Osteoblast (primary cell): ENCODE measurements at regions not wholly inside any gene's neighbourhood (a gene's known extent, or its start where the extent isn't known, plus 50 kb on each side); places are given as distances from the start of the nearest gene placed in this dataset.

ENCODE experiments used
- DNase-seq: peaks from one replicate; pipeline ENCODE4 v3.0.0; 2011; ENCODE audit warnings: low spot score, mixed read lengths; ENCODE audit not compliant: insufficient read length; ENCODE audit errors: missing footprints
- H2AFZ ChIP-seq: 2 replicates; pipeline ENCODE4 v1.6.0; 2011; ENCODE audit warnings: mild to moderate bottlenecking, low read length
- H3K27ac ChIP-seq: 2 replicates; pipeline ENCODE4 v1.5.1; 2011; ENCODE audit warnings: mild to moderate bottlenecking, low read depth, low read length, moderate library complexity
- H3K27me3 ChIP-seq: 2 replicates; pipeline ENCODE4 v1.6.0; 2012; ENCODE audit warnings: mild to moderate bottlenecking, control low read depth, inconsistent platforms, low read length, moderate library complexity; ENCODE audit not compliant: insufficient read depth
- H3K36me3 ChIP-seq: 2 replicates; pipeline ENCODE4 v1.5.1; 2011; ENCODE audit warnings: mild to moderate bottlenecking, low read length, control low read depth, moderate library complexity; ENCODE audit not compliant: insufficient read depth
- H3K4me1 ChIP-seq: 2 replicates; pipeline ENCODE4 v1.5.1; 2011; ENCODE audit warnings: mild to moderate bottlenecking, low read length, control low read depth, moderate library complexity; ENCODE audit not compliant: insufficient read depth
- H3K4me2 ChIP-seq: 2 replicates; pipeline ENCODE4 v1.6.0; 2011; ENCODE audit warnings: mild to moderate bottlenecking, low read length; ENCODE audit not compliant: insufficient read depth
- H3K4me3 ChIP-seq: fragments of 200-600 bp; sonication (generic); 3 replicates; pipeline ENCODE4 v1.5.1; 2012; ENCODE audit warnings: mild to moderate bottlenecking, low read length, inconsistent platforms; ENCODE audit not compliant: insufficient read depth
- H3K79me2 ChIP-seq: 2 replicates; pipeline ENCODE4 v1.6.0; 2012; ENCODE audit warnings: mild to moderate bottlenecking, low read length, control low read depth, inconsistent platforms; ENCODE audit not compliant: insufficient read depth
- H3K9me3 ChIP-seq: 2 replicates; pipeline ENCODE4 v1.5.1; 2011; ENCODE audit warnings: low read depth, low read length, control low read depth
- H4K20me1 ChIP-seq: 2 replicates; pipeline ENCODE4 v1.6.0; 2012; ENCODE audit warnings: mild to moderate bottlenecking, low read length, control low read depth; ENCODE audit not compliant: insufficient read depth
- TF ChIP-seq, protein P1 (sequence below): IDR thresholded peaks from 2 replicates; pipeline ENCODE4 v1.5.1; 2011; ENCODE audit warnings: mild to moderate bottlenecking, low read depth, low read length, moderate library complexity; ENCODE audit errors: extremely low read depth

DNA sequence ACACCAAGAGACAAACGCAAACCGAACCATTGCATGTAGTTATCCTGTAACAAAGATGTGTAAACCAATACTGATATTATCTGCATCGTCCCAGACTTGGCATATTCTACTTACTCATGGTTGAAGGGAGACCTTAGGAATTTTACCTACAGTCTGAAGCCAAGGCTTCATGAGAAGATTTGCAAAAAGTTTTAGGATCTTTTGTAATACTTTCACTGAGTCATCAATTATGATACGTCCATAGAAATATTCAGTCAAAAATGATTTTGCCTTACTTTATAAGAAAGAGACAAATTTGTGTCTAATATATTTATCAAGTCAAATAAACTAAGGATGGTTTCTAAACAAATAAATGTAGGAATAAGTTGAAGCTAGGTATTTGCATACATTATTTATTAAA lies 1176.1 kb upstream of the ADGRL2 start:
- Histone ChIP-seq H3K9me3 (no peaks in the 10 kb centered on the region), H3K4me3 (no peak overlapping the region), H3K27ac (no peak overlapping the region), H3K4me1 (no peaks in the 10 kb centered on the region), H3K79me2 (no peaks in the 10 kb centered on the region), H3K36me3 (no peaks in the 10 kb centered on the region), H3K4me2 (no peak overlapping the region), H2AFZ (no peak overlapping the region), H4K20me1 (no peaks in the 10 kb centered on the region), H3K27me3 (no peaks in the 10 kb centered on the region)
- TF ChIP-seq, protein P1, sequence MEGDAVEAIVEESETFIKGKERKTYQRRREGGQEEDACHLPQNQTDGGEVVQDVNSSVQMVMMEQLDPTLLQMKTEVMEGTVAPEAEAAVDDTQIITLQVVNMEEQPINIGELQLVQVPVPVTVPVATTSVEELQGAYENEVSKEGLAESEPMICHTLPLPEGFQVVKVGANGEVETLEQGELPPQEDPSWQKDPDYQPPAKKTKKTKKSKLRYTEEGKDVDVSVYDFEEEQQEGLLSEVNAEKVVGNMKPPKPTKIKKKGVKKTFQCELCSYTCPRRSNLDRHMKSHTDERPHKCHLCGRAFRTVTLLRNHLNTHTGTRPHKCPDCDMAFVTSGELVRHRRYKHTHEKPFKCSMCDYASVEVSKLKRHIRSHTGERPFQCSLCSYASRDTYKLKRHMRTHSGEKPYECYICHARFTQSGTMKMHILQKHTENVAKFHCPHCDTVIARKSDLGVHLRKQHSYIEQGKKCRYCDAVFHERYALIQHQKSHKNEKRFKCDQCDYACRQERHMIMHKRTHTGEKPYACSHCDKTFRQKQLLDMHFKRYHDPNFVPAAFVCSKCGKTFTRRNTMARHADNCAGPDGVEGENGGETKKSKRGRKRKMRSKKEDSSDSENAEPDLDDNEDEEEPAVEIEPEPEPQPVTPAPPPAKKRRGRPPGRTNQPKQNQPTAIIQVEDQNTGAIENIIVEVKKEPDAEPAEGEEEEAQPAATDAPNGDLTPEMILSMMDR: no peak
- no peak for DNase-seq

DNA sequence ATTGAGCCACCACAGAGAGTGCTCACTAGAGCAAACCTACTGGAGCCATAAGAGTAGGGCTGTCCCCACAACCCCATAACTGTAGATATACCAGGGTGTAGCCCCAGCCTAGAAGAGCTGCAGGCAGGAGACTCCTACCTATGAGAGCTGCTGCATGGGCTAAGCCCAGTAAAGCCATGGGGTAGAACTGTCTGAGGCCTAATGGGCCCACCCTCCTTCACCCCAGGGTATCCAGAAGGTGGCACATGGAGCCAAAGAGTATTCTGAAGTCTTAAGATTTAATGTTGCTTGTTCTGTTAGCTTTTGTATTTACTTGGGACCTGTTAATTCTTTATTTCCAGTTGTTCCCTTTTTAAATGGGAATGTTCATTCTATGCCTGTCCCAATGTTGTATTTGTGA lies 1193.7 kb upstream of the ADGRL2 start:
- no peak for DNase-seq
- H3K79me2 ChIP-seq: no peaks in the 10 kb centered on the region
- no peak overlapping the region for H2AFZ ChIP-seq
- no peaks in the 10 kb centered on the region for H3K9me3 ChIP-seq
- no peaks in the 10 kb centered on the region for H3K36me3 ChIP-seq
- no peaks in the 10 kb centered on the region for H3K27me3 ChIP-seq
- no peaks in the 10 kb centered on the region for H4K20me1 ChIP-seq
- TF ChIP-seq, protein P1: no peak
- no peak overlapping the region for H3K27ac ChIP-seq
- no peak overlapping the region for H3K4me3 ChIP-seq
- no peak overlapping the region for H3K4me2 ChIP-seq
- no peaks in the 10 kb centered on the region for H3K4me1 ChIP-seq

DNA sequence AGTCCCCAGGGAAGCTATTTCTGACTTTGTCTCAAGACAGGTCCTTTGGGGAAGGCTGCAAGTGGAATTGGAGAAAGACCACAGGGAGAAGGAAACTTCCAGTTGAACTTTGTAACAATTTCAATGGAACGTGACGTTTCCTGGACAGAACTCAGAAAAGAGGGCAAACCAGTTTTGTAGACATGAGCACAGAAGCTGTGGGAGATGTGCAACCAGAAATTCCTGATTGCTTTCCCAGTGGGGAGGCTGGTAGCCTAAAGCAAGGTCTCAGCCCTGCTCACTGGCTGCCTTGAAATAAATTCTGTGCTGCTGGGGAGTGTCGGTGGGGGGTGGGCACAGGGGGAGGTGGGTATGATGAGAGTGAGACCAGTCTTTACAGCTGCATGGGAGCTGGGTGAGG lies 1206.7 kb upstream of the ADGRL2 start:
- Histone ChIP-seq H3K4me3 (no peak overlapping the region), H3K4me2 (no peak overlapping the region), H4K20me1 (no peaks in the 10 kb centered on the region), H3K27me3 (no peaks in the 10 kb centered on the region), H3K79me2 (no peaks in the 10 kb centered on the region), H3K9me3 (no peaks in the 10 kb centered on the region), H3K4me1 (no peaks in the 10 kb centered on the region), H3K36me3 (no peaks in the 10 kb centered on the region), H2AFZ (no peak overlapping the region), H3K27ac (no peak overlapping the region)
- TF ChIP-seq, protein P1: no peak
- DNase-seq: no peak

DNA sequence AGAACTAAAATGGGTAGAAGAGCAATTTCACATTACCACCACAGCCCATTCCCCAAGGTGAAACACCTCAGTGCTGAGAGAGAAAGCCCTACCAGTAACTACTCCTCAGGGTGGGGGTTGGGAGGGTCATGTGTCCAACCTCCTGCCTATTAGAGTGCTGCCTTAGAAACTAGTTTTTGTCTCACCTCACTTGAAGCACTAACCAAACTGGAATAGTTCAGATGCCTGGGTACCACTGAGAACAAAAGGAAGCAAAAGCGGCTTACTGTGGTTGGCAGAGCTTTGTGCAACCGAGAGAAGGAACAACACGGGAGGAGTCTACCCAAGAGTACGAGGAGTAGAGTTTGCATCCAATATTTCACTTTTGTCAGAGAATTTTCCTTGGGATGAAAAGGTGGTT lies 1207.5 kb upstream of the ADGRL2 start:
- Histone ChIP-seq H2AFZ (no peak overlapping the region), H4K20me1 (no peaks in the 10 kb centered on the region), H3K4me1 (no peaks in the 10 kb centered on the region), H3K9me3 (no peaks in the 10 kb centered on the region), H3K27me3 (no peaks in the 10 kb centered on the region), H3K36me3 (no peaks in the 10 kb centered on the region), H3K4me2 (no peak overlapping the region), H3K27ac (no peak overlapping the region), H3K4me3 (no peak overlapping the region), H3K79me2 (no peaks in the 10 kb centered on the region)
- no peak for DNase-seq
- TF ChIP-seq, protein P1: no peak
